Stimulated activated CD8-positive, alpha-beta memory T cell treated with anti-CD3 and anti-CD28 coated beads, Interleukin-7, amount 100 ng/mL, for 24 hours (primary cell): ENCODE measurements at regions not wholly inside any gene's neighbourhood (a gene's known extent, or its start where the extent isn't known, plus 50 kb on each side); places are given as distances from the start of the nearest gene placed in this dataset.

Experiments used
- DNase-seq: peaks from one replicate; pipeline ENCODE4 v3.0.0-alpha.2; 2020; ENCODE audit warnings: low read depth

- no peak for DNase-seq
These were observed 179.9 kb upstream of the BCOR start for GRCh38 chrX:40277672-40278071.

- no peak for DNase-seq
These were observed 175.7 kb upstream of the BCOR start for GRCh38 chrX:40273356-40274050.

GRCh38 chrX:40272776-40273175, 175.0 kb upstream of the BCOR start:
- DNase-seq = no peak

- no peak for DNase-seq
These were observed 174.4 kb upstream of the BCOR start for GRCh38 chrX:40272141-40272540.

GRCh38 chrX:40268188-40268520, 170.4 kb upstream of the BCOR start:
- no peak for DNase-seq

GRCh38 chrX:40267334-40268187, 169.8 kb upstream of the BCOR start:
- DNase-seq = no peak

- peak; percentile 19 for DNase-seq
These were observed 169.0 kb upstream of the BCOR start for GRCh38 chrX:40266490-40267333.

- DNase-seq = no peak
These were observed 168.2 kb upstream of the BCOR start for GRCh38 chrX:40265936-40266335.

- DNase-seq = no peak
These were observed 165.3 kb upstream of the BCOR start for GRCh38 chrX:40263014-40263560.

- no peak for DNase-seq
These were observed 164.6 kb upstream of the BCOR start for GRCh38 chrX:40262157-40263013.

GRCh38 chrX:40261833-40262156, 164.0 kb upstream of the BCOR start:
- DNase-seq = no peak

GRCh38 chrX:40260146-40260747, 162.5 kb upstream of the BCOR start:
- DNase-seq = no peak

- DNase-seq = no peak
These were observed 161.2 kb upstream of the BCOR start for GRCh38 chrX:40258909-40259308.

- no peak for DNase-seq
These were observed 156.0 kb upstream of the BCOR start for GRCh38 chrX:40253771-40254170.

GRCh38 chrX:40249582-40249981, 151.8 kb upstream of the BCOR start:
- no peak for DNase-seq

- DNase-seq = no peak
These were observed 151.1 kb upstream of the BCOR start for GRCh38 chrX:40248822-40249221.

GRCh38 chrX:40247848-40248622, 150.3 kb upstream of the BCOR start:
- no peak for DNase-seq

GRCh38 chrX:40247382-40247781, 149.6 kb upstream of the BCOR start:
- no peak for DNase-seq

GRCh38 chrX:40245488-40246071, 147.8 kb upstream of the BCOR start:
- DNase-seq = no peak

GRCh38 chrX:40244980-40245379, 147.2 kb upstream of the BCOR start:
- no peak for DNase-seq
